Stimulated activated naive CD8-positive, alpha-beta T cell treated with anti-CD3 and anti-CD28 coated beads, Interleukin-15, Interleukin-2, amounts not matched to agents 100 ng/mL and 50 ng/mL, for 24 hours (primary cell): ENCODE measurements at regions not wholly inside any gene's neighbourhood (a gene's known extent, or its start where the extent isn't known, plus 50 kb on each side); places are given as distances from the start of the nearest gene placed in this dataset.
A peak's percentile ranks its signal among the peaks of the same experiment; 100 is the strongest.

Experiments
- H3K27ac Mint-ChIP-seq: one replicate; pipeline ENCODE4 v1.8.0; 2021; ENCODE audit warnings: mild to moderate bottlenecking, mixed read lengths
- H3K27me3 Mint-ChIP-seq: one replicate; pipeline ENCODE4 v1.8.0; 2021; ENCODE audit warnings: mixed read lengths
- H3K36me3 Mint-ChIP-seq: one replicate; pipeline ENCODE4 v1.8.0; 2021; ENCODE audit warnings: low read depth, mixed read lengths
- H3K4me1 Mint-ChIP-seq: one replicate; pipeline ENCODE4 v1.8.0; 2021; ENCODE audit warnings: low read depth, mixed read lengths
- H3K4me3 Mint-ChIP-seq: one replicate; pipeline ENCODE4 v1.8.0; 2021; ENCODE audit warnings: mild to moderate bottlenecking, mixed read lengths
- H3K9me3 Mint-ChIP-seq: one replicate; pipeline ENCODE4 v1.8.0; 2021; ENCODE audit warnings: mixed read lengths

GRCh38 chr18:56000041-56000440, 412.0 kb upstream of the TCF4 start:
- Mint-ChIP-seq H3K4me1 (peaks cover 15% of the 10 kb centered on the region), H3K27me3 (peaks cover 3% of the 10 kb centered on the region), H3K4me3 (no peak overlapping the region), H3K27ac (no peak overlapping the region), H3K36me3 (no peaks in the 10 kb centered on the region), H3K9me3 (peaks cover 2% of the 10 kb centered on the region)

- Mint-ChIP-seq H3K4me1 (peaks cover 15% of the 10 kb centered on the region), H3K27ac (no peak overlapping the region)
These were observed 411.6 kb upstream of the TCF4 start for GRCh38 chr18:55999641-56000040.

GRCh38 chr18:55998801-55999385, 410.9 kb upstream of the TCF4 start:
- peaks cover 2% of the 10 kb centered on the region for H3K9me3 Mint-ChIP-seq
- peaks cover 15% of the 10 kb centered on the region for H3K4me1 Mint-ChIP-seq
- peaks cover 3% of the 10 kb centered on the region for H3K27me3 Mint-ChIP-seq
- no peak overlapping the region for H3K27ac Mint-ChIP-seq
- H3K36me3 Mint-ChIP-seq = no peaks in the 10 kb centered on the region
- no peak overlapping the region for H3K4me3 Mint-ChIP-seq

More at GRCh38 chr18:55999641-56000040, 411.6 kb upstream of the TCF4 start:
- no peaks in the 10 kb centered on the region for H3K36me3 Mint-ChIP-seq
- no peak overlapping the region for H3K4me3 Mint-ChIP-seq
- H3K27me3 Mint-ChIP-seq = peaks cover 3% of the 10 kb centered on the region
- H3K9me3 Mint-ChIP-seq = peaks cover 2% of the 10 kb centered on the region

- Mint-ChIP-seq H3K36me3 (no peaks in the 10 kb centered on the region), H3K27ac (no peak overlapping the region), H3K27me3 (peaks cover 3% of the 10 kb centered on the region), H3K9me3 (peaks cover 2% of the 10 kb centered on the region), H3K4me1 (peaks cover 15% of the 10 kb centered on the region), H3K4me3 (no peak overlapping the region)
These were observed 410.1 kb upstream of the TCF4 start for GRCh38 chr18:55998071-55998522.

GRCh38 chr18:55997151-55997561, 409.2 kb upstream of the TCF4 start:
- H3K27ac Mint-ChIP-seq = no peak overlapping the region
- peaks cover 15% of the 10 kb centered on the region for H3K4me1 Mint-ChIP-seq
- H3K4me3 Mint-ChIP-seq = peak overlapping the region; percentile 33
- H3K27me3 Mint-ChIP-seq = peaks cover 3% of the 10 kb centered on the region
- peaks cover 5% of the 10 kb centered on the region for H3K9me3 Mint-ChIP-seq
- no peaks in the 10 kb centered on the region for H3K36me3 Mint-ChIP-seq

GRCh38 chr18:55996717-55997116, 408.7 kb upstream of the TCF4 start:
- peaks cover 6% of the 10 kb centered on the region for H3K9me3 Mint-ChIP-seq
- peaks cover 15% of the 10 kb centered on the region for H3K4me1 Mint-ChIP-seq
- no peaks in the 10 kb centered on the region for H3K36me3 Mint-ChIP-seq
- H3K27ac Mint-ChIP-seq = no peak overlapping the region
- peaks cover 3% of the 10 kb centered on the region for H3K27me3 Mint-ChIP-seq
- no peak overlapping the region for H3K4me3 Mint-ChIP-seq

GRCh38 chr18:55990186-55990585, 402.2 kb upstream of the TCF4 start:
- no peak overlapping the region for H3K27ac Mint-ChIP-seq
- no peaks in the 10 kb centered on the region for H3K36me3 Mint-ChIP-seq

GRCh38 chr18:55988537-55988936, 400.5 kb upstream of the TCF4 start:
- Mint-ChIP-seq H3K27me3 (no peaks in the 10 kb centered on the region), H3K27ac (no peak overlapping the region), H3K9me3 (peaks cover 13% of the 10 kb centered on the region), H3K36me3 (no peaks in the 10 kb centered on the region), H3K4me3 (no peak overlapping the region), H3K4me1 (no peaks in the 10 kb centered on the region)

More at GRCh38 chr18:55990186-55990585, 402.2 kb upstream of the TCF4 start:
- no peaks in the 10 kb centered on the region for H3K27me3 Mint-ChIP-seq
- peaks cover 10% of the 10 kb centered on the region for H3K9me3 Mint-ChIP-seq
- no peak overlapping the region for H3K4me3 Mint-ChIP-seq
- H3K4me1 Mint-ChIP-seq = no peaks in the 10 kb centered on the region

GRCh38 chr18:55983433-55983832, 395.4 kb upstream of the TCF4 start:
- Mint-ChIP-seq H3K4me3 (no peak overlapping the region), H3K36me3 (no peaks in the 10 kb centered on the region), H3K9me3 (peaks cover 9% of the 10 kb centered on the region), H3K27ac (no peak overlapping the region), H3K27me3 (no peaks in the 10 kb centered on the region), H3K4me1 (no peaks in the 10 kb centered on the region)

- Mint-ChIP-seq H3K27me3 (no peaks in the 10 kb centered on the region), H3K4me3 (no peak overlapping the region), H3K4me1 (no peaks in the 10 kb centered on the region), H3K9me3 (peaks cover 5% of the 10 kb centered on the region), H3K27ac (no peak overlapping the region), H3K36me3 (no peaks in the 10 kb centered on the region)
These were observed 395.0 kb upstream of the TCF4 start for GRCh38 chr18:55982992-55983391.

GRCh38 chr18:55981712-55982475, 393.9 kb upstream of the TCF4 start:
- Mint-ChIP-seq H3K4me1 (no peaks in the 10 kb centered on the region), H3K4me3 (no peak overlapping the region), H3K27ac (no peak overlapping the region), H3K27me3 (no peaks in the 10 kb centered on the region), H3K9me3 (peaks cover 3% of the 10 kb centered on the region), H3K36me3 (no peaks in the 10 kb centered on the region)

DNA sequence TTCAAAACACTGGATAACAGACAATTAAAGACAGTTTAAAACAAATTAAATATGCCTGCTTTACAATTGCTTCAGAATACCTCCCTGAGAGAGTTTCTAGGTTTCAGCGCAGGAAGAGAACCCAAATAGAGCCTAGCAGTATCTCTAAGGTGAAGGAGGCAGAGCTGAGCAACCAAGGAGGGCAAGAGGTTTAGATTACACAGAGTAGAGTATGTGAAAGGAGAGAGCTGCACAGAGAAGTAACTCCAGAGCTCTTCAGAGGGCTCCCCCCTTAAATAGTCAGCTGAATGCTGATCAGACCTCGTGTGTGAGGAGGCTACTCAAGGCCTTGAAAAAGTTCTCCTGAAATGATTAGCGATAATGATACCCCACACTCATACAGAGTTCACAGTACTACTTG, 386.5 kb upstream of the TCF4 start:
- Mint-ChIP-seq H3K27ac (no peak overlapping the region), H3K4me1 (no peaks in the 10 kb centered on the region), H3K36me3 (no peaks in the 10 kb centered on the region), H3K4me3 (no peak overlapping the region), H3K27me3 (no peaks in the 10 kb centered on the region), H3K9me3 (peaks cover 5% of the 10 kb centered on the region)

- Mint-ChIP-seq H3K27ac (no peak overlapping the region), H3K9me3 (peaks cover 5% of the 10 kb centered on the region), H3K4me3 (no peak overlapping the region), H3K4me1 (no peaks in the 10 kb centered on the region), H3K36me3 (no peaks in the 10 kb centered on the region), H3K27me3 (no peaks in the 10 kb centered on the region)
These were observed 380.6 kb upstream of the TCF4 start for GRCh38 chr18:55968550-55968949.

- no peak overlapping the region for H3K27ac Mint-ChIP-seq
These were observed 379.0 kb upstream of the TCF4 start for GRCh38 chr18:55967019-55967418.

GRCh38 chr18:55964171-55964570, 376.2 kb upstream of the TCF4 start:
- Mint-ChIP-seq H3K27me3 (no peaks in the 10 kb centered on the region), H3K4me1 (no peaks in the 10 kb centered on the region), H3K9me3 (no peaks in the 10 kb centered on the region), H3K4me3 (no peak overlapping the region), H3K27ac (no peak overlapping the region), H3K36me3 (no peaks in the 10 kb centered on the region)

More at GRCh38 chr18:55967019-55967418, 379.0 kb upstream of the TCF4 start:
- H3K4me1 Mint-ChIP-seq = no peaks in the 10 kb centered on the region
- H3K36me3 Mint-ChIP-seq = no peaks in the 10 kb centered on the region
- H3K4me3 Mint-ChIP-seq = no peak overlapping the region
- H3K27me3 Mint-ChIP-seq = no peaks in the 10 kb centered on the region
- H3K9me3 Mint-ChIP-seq = no peaks in the 10 kb centered on the region
